Activated CD4-positive, alpha-beta T cell treated with anti-CD3 and anti-CD28 coated beads, Interleukin-2, amount 10 ng/mL, durations not matched to agents 24 days and 14 days (primary cell): ENCODE measurements at regions not wholly inside any gene's neighbourhood (a gene's known extent, or its start where the extent isn't known, plus 50 kb on each side); places are given as distances from the start of the nearest gene placed in this dataset.

ENCODE experiments used
- DNase-seq: peaks from one replicate; pipeline ENCODE4 v3.0.0; 2022
- H3K27ac Mint-ChIP-seq: one replicate; pipeline ENCODE4 v1.8.0; 2022; ENCODE audit warnings: mild to moderate bottlenecking, mixed read lengths
- H3K27me3 Mint-ChIP-seq: one replicate; pipeline ENCODE4 v1.8.0; 2022; ENCODE audit warnings: mixed read lengths
- H3K36me3 Mint-ChIP-seq: one replicate; pipeline ENCODE4 v1.8.0; 2022; ENCODE audit warnings: low read depth, mild to moderate bottlenecking, mixed read lengths
- H3K4me1 Mint-ChIP-seq: one replicate; pipeline ENCODE4 v1.8.0; 2021; ENCODE audit warnings: mixed read lengths
- H3K4me3 Mint-ChIP-seq: one replicate; pipeline ENCODE4 v1.8.0; 2022; ENCODE audit warnings: mild to moderate bottlenecking, moderate library complexity, mixed read lengths
- H3K9me3 Mint-ChIP-seq: one replicate; pipeline ENCODE4 v1.8.0; 2021; ENCODE audit warnings: mixed read lengths
- intact Hi-C: fragments of 100-400 bp; cut with micrococcal nuclease; formaldehyde crosslinking; loops from one replicate; pipeline ENCODE4 v1.15.1; 2023

DNA sequence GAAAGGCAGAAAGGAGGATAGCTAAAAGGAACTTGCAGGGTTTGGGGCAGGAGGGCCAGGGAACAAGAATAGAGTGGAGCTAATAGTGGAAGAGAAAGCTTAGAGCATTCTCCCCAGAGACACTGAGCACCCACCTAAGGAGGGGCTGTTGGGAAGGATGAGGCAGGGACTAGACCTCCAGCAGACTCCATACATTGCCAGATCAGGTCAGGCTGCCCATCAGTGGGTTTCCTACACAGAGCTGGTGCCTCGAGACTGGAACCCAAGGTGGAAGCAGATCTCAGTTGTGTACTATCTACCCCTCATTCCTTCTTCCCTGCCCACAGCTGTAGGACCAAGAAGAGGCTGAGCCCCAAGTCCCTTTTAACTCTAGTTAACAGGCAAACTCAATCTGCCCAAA is 148.5 kb downstream of the ZFP36L2 start:
- Mint-ChIP-seq H3K36me3 (peaks cover 1% of the 10 kb centered on the region), H3K4me3 (no peak overlapping the region), H3K4me1 (peaks cover 6% of the 10 kb centered on the region), H3K9me3 (no peaks in the 10 kb centered on the region), H3K27me3 (no peaks in the 10 kb centered on the region), H3K27ac (no peak overlapping the region)
- no peak for DNase-seq
- intact Hi-C loops = no loop called here

DNA sequence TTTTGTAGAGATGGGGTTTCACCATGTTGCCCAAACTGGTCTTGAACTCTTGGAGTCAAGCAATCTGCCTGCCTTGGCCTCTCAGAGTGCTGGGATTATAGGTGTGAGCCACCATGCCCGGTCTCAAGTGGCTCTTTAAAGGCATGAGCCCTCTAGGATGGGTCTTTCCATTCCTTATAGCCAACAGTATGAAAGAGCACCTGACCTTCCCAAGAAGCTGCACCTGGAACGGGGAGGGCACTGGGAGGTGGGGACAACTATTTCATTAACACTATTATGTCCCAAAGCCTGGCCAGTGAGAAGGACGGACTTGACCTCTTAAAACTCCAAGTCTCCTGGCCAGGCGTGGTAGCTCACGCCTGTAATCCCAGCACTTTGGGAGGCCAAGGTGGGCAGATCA is 149.7 kb downstream of the ZFP36L2 start:
- Mint-ChIP-seq H3K9me3 (no peaks in the 10 kb centered on the region), H3K27me3 (no peaks in the 10 kb centered on the region), H3K4me3 (no peak overlapping the region), H3K36me3 (no peaks in the 10 kb centered on the region), H3K4me1 (peaks cover 3% of the 10 kb centered on the region), H3K27ac (no peak overlapping the region)
- DNase-seq = no peak
- intact Hi-C loops = no loop called here

DNA sequence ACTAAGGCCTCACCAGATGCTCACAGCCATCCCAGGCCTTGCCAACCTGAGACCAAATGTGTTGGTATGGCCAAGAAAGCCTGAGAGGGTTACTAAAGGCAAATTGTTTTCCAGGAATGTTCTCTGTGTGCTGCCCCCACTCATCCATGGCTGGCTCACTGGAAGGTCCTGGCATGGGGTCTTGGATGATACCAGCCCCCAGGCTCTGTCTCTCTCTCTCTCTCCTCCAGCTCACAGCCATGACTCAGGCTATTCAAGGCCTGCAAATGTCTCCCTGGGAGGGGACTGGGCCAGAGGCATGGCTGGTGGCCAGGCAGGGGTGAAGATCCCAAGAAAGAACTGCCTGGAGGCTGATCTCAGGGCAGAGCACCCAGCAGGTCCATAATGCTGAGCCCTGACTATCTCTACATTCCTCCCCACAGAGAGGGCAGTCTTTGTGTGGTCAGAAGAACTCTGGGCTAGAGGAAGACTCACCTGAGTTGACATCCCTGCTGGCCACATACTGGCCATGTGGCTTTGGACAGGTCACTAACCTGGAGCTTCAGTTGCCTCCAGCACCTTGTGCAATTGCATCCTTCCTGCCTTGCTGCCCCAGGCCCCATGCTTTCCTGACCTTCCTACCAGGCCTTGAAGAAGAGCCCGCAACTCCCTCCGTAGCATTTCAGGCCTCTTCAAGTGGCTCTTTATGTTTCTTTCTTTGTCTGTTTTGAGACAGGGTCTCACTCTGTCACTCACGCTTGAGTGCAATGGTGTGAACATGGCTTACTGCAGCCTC is 150.4 kb downstream of the ZFP36L2 start:
- H3K4me3 Mint-ChIP-seq = no peak overlapping the region
- no peaks in the 10 kb centered on the region for H3K27me3 Mint-ChIP-seq
- H3K9me3 Mint-ChIP-seq = no peaks in the 10 kb centered on the region
- H3K36me3 Mint-ChIP-seq = no peaks in the 10 kb centered on the region
- no peak overlapping the region for H3K27ac Mint-ChIP-seq
- intact Hi-C loops = no loop called here
- DNase-seq = no peak
- peaks cover 3% of the 10 kb centered on the region for H3K4me1 Mint-ChIP-seq

DNA sequence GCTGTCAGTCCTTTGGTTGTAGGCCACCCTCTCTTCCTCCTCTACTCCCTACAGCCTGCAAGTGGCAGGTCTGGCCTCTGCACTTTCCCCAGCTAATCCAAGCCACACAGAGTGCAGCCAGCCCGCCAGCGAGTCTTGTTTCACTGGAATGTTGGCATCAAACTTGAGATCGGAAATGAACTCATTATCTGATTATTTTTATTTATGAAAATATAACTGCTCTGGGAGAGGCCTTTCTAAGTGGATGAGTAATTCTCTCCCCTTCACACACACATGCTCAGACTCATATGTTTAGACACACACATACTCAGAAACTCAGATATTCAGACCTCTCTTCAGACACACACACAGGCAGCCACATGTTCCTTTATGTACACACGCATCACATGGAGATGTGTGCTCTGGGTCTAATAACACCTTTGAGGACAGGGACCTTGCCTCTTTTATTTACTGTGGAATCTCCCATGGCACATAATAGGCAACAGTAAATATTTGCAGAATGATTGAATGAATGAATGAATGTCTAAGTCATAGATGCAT is 151.3 kb downstream of the ZFP36L2 start:
- DNase-seq = no peak

GRCh38 chr2:43074592-43075053 is 151.8 kb downstream of the ZFP36L2 start:
- Mint-ChIP-seq H3K27ac (no peak overlapping the region), H3K4me1 (no peaks in the 10 kb centered on the region), H3K4me3 (no peak overlapping the region), H3K9me3 (no peaks in the 10 kb centered on the region), H3K36me3 (no peaks in the 10 kb centered on the region), H3K27me3 (no peaks in the 10 kb centered on the region)
- intact Hi-C loops = no loop called here
- DNase-seq = no peak

More for the DNA sequence above, 151.3 kb downstream of the ZFP36L2 start:
- Mint-ChIP-seq H3K4me3 (no peak overlapping the region), H3K36me3 (no peaks in the 10 kb centered on the region), H3K4me1 (peaks cover under 1% of the 10 kb centered on the region), H3K27ac (no peak overlapping the region), H3K27me3 (no peaks in the 10 kb centered on the region), H3K9me3 (no peaks in the 10 kb centered on the region)
- intact Hi-C loops = no loop called here

- intact Hi-C loops = no loop called here
- DNase-seq = no peak
- no peaks in the 10 kb centered on the region for H3K27me3 Mint-ChIP-seq
- H3K4me3 Mint-ChIP-seq = no peak overlapping the region
- no peaks in the 10 kb centered on the region for H3K9me3 Mint-ChIP-seq
- no peaks in the 10 kb centered on the region for H3K4me1 Mint-ChIP-seq
- H3K27ac Mint-ChIP-seq = no peak overlapping the region
- H3K36me3 Mint-ChIP-seq = no peaks in the 10 kb centered on the region
These were observed 152.4 kb downstream of the ZFP36L2 start for GRCh38 chr2:43074052-43074451.

- no peak overlapping the region for H3K27ac Mint-ChIP-seq
- no peaks in the 10 kb centered on the region for H3K27me3 Mint-ChIP-seq
- no peaks in the 10 kb centered on the region for H3K36me3 Mint-ChIP-seq
- intact Hi-C loops = no loop called here
- no peak overlapping the region for H3K4me3 Mint-ChIP-seq
- H3K4me1 Mint-ChIP-seq = no peaks in the 10 kb centered on the region
- no peak for DNase-seq
- no peaks in the 10 kb centered on the region for H3K9me3 Mint-ChIP-seq
These were observed 153.0 kb downstream of the ZFP36L2 start for GRCh38 chr2:43073401-43073825.

GRCh38 chr2:43071599-43072550 is 154.5 kb downstream of the ZFP36L2 start:
- intact Hi-C loops = no loop called here
- H3K4me3 Mint-ChIP-seq = no peak overlapping the region
- no peak for DNase-seq
- H3K4me1 Mint-ChIP-seq = no peaks in the 10 kb centered on the region
- H3K9me3 Mint-ChIP-seq = no peaks in the 10 kb centered on the region
- H3K27me3 Mint-ChIP-seq = no peaks in the 10 kb centered on the region
- no peak overlapping the region for H3K27ac Mint-ChIP-seq
- H3K36me3 Mint-ChIP-seq = no peaks in the 10 kb centered on the region

- intact Hi-C loops = no loop called here
- Mint-ChIP-seq H3K27ac (no peak overlapping the region), H3K27me3 (no peaks in the 10 kb centered on the region), H3K4me1 (no peaks in the 10 kb centered on the region), H3K36me3 (no peaks in the 10 kb centered on the region), H3K9me3 (no peaks in the 10 kb centered on the region), H3K4me3 (no peak overlapping the region)
- no peak for DNase-seq
These were observed 155.5 kb downstream of the ZFP36L2 start for GRCh38 chr2:43070676-43071502.

GRCh38 chr2:43070030-43070429 is 156.4 kb downstream of the ZFP36L2 start:
- intact Hi-C loops = no loop called here
- H3K9me3 Mint-ChIP-seq = no peaks in the 10 kb centered on the region
- no peaks in the 10 kb centered on the region for H3K27me3 Mint-ChIP-seq
- DNase-seq = no peak
- H3K27ac Mint-ChIP-seq = no peak overlapping the region
- H3K4me1 Mint-ChIP-seq = no peaks in the 10 kb centered on the region
- no peak overlapping the region for H3K4me3 Mint-ChIP-seq
- H3K36me3 Mint-ChIP-seq = no peaks in the 10 kb centered on the region

- no peak overlapping the region for H3K4me3 Mint-ChIP-seq
- H3K4me1 Mint-ChIP-seq = no peaks in the 10 kb centered on the region
- intact Hi-C loops = no loop called here
- peaks cover 2% of the 10 kb centered on the region for H3K36me3 Mint-ChIP-seq
- no peak for DNase-seq
- no peaks in the 10 kb centered on the region for H3K27me3 Mint-ChIP-seq
- H3K27ac Mint-ChIP-seq = no peak overlapping the region
- no peaks in the 10 kb centered on the region for H3K9me3 Mint-ChIP-seq
These were observed 157.5 kb downstream of the ZFP36L2 start for GRCh38 chr2:43068631-43069517.

DNA sequence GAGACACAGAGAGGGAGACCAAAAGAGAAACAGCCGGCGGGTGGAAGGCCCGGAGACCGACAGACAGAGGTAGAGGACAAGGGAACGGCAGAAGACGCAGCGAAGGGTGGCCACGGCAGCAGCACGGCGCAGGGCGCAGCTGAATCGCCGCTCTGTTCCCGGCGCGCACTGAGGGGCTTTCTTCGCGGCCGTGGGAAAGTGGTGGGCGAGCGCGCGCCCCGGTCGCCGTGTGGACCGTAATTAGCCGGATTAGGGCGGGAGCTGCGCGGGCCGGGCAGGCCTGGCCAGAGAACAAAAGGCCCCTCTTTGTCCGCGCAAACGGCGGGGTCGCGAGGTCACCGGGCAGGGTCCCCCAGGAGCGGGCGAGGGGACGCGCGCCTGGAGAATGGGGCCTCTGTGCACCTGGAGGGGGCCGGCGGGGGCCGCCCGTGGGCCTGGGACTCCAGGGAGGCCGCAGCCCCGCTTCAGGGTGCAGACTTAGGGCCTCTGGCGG is 158.3 kb downstream of the ZFP36L2 start:
- no peaks in the 10 kb centered on the region for H3K9me3 Mint-ChIP-seq
- H3K36me3 Mint-ChIP-seq = peaks cover 2% of the 10 kb centered on the region
- no peak overlapping the region for H3K27ac Mint-ChIP-seq
- no peaks in the 10 kb centered on the region for H3K27me3 Mint-ChIP-seq
- no peak overlapping the region for H3K4me3 Mint-ChIP-seq
- DNase-seq = no peak
- intact Hi-C loops = no loop called here
- no peaks in the 10 kb centered on the region for H3K4me1 Mint-ChIP-seq
